DOHH2 (cell line): ENCODE measurements at regions not wholly inside any gene's neighbourhood (a gene's known extent, or its start where the extent isn't known, plus 50 kb on each side); places are given as distances from the start of the nearest gene placed in this dataset.

Source experiments
- EZH2phosphoT487 ChIP-seq: fragments of 200-600 bp; sonication (generic); IDR thresholded peaks from 2 replicates; pipeline ENCODE4 v1.6.1; 2017; ENCODE audit warnings: borderline replicate concordance, mild to moderate bottlenecking, antibody characterized with exemption, low read length, moderate library complexity, mixed read lengths
- TF ChIP-seq, protein P1 (sequence below): fragments of 200-600 bp; sonication (generic); IDR thresholded peaks from one replicate; pipeline ENCODE4 v1.5.1; 2014; ENCODE audit warnings: antibody characterized with exemption, mild to moderate bottlenecking, low read depth, low read length; ENCODE audit not compliant: poor library complexity, severe bottlenecking

GRCh38 chr3:16765661-16766060 lies 119.1 kb upstream of the PLCL2 start:
- TF ChIP-seq, protein P1, sequence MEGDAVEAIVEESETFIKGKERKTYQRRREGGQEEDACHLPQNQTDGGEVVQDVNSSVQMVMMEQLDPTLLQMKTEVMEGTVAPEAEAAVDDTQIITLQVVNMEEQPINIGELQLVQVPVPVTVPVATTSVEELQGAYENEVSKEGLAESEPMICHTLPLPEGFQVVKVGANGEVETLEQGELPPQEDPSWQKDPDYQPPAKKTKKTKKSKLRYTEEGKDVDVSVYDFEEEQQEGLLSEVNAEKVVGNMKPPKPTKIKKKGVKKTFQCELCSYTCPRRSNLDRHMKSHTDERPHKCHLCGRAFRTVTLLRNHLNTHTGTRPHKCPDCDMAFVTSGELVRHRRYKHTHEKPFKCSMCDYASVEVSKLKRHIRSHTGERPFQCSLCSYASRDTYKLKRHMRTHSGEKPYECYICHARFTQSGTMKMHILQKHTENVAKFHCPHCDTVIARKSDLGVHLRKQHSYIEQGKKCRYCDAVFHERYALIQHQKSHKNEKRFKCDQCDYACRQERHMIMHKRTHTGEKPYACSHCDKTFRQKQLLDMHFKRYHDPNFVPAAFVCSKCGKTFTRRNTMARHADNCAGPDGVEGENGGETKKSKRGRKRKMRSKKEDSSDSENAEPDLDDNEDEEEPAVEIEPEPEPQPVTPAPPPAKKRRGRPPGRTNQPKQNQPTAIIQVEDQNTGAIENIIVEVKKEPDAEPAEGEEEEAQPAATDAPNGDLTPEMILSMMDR: no peak
- TF ChIP-seq EZH2phosphoT487: no peak
